PC-3 (cell line): ENCODE measurements at regions not wholly inside any gene's neighbourhood (a gene's known extent, or its start where the extent isn't known, plus 50 kb on each side); places are given as distances from the start of the nearest gene placed in this dataset.

Experiments used
- EZH2 ChIP-seq: fragments of 300-600 bp; sonication (generic); IDR thresholded peaks from one replicate; pipeline ENCODE4 v1.6.1; 2017; ENCODE audit warnings: antibody characterized with exemption, mild to moderate bottlenecking, low read length; ENCODE audit not compliant: unreplicated experiment
- TF ChIP-seq, protein P1 (sequence below): fragments of 300-600 bp; sonication (generic); conservative IDR thresholded peaks from 2 replicates; pipeline ENCODE4 v1.5.1; 2017; ENCODE audit warnings: antibody characterized with exemption, low read depth, mild to moderate bottlenecking, low read length

DNA sequence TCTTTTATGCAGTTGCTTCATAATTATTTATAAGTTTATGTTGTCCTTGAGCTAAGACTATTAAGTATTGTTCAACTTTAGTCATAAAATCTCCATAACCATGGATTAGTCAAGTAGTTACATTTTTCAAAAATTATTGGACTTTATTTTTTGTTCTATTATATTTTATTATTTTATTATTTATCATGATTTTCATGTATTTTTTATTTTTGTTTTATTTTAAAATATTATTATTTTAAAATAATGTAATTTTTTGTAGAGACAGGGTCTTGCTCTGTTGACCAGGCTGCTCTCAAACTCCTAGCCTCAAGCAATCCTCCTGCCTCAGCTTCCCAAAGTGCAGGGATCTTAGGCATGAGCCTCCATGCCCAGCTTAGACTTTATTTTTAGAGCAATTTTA, 102.3 kb downstream of the NOC3L start:
- no peak for TF ChIP-seq EZH2
- TF ChIP-seq, protein P1, sequence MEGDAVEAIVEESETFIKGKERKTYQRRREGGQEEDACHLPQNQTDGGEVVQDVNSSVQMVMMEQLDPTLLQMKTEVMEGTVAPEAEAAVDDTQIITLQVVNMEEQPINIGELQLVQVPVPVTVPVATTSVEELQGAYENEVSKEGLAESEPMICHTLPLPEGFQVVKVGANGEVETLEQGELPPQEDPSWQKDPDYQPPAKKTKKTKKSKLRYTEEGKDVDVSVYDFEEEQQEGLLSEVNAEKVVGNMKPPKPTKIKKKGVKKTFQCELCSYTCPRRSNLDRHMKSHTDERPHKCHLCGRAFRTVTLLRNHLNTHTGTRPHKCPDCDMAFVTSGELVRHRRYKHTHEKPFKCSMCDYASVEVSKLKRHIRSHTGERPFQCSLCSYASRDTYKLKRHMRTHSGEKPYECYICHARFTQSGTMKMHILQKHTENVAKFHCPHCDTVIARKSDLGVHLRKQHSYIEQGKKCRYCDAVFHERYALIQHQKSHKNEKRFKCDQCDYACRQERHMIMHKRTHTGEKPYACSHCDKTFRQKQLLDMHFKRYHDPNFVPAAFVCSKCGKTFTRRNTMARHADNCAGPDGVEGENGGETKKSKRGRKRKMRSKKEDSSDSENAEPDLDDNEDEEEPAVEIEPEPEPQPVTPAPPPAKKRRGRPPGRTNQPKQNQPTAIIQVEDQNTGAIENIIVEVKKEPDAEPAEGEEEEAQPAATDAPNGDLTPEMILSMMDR, result no peak
